Naive thymus-derived CD8-positive, alpha-beta T cell (primary cell): ENCODE measurements at regions not wholly inside any gene's neighbourhood (a gene's known extent, or its start where the extent isn't known, plus 50 kb on each side); places are given as distances from the start of the nearest gene placed in this dataset.

Experiments
- ATAC-seq, 2 donors: fragments of 150-1000 bp; cut with Tn5 transposase in 1 of 2; sonication (Bioruptor Pico), chemical (Tn5 transposase) in 1 of 2; 1 replicate in 1 of 2; 2 replicates in 1 of 2; pipeline ENCODE4 v1.10.0; 2021; ENCODE audit warnings: mild to moderate bottlenecking in 2 of 2, moderate library complexity in 2 of 2
- POLR2A ChIA-PET: fragments of 350-600 bp; sonication (Branson Sonifier 250); formaldehyde crosslinking; loops from one replicate; lab custom pipeline; 2021; ENCODE audit warnings: antibody characterized with exemption; lab: Charles Lee
- DNase-seq, 10 donors: peaks; one replicate each; pipeline versions ENCODE4 v3.0.0 to v3.0.0-alpha.2; 2020 to 2022
- H3K27ac Mint-ChIP-seq, 10 donors: one replicate each; pipeline ENCODE4 v1.8.0; 2020 to 2022; ENCODE audit warnings: mild to moderate bottlenecking in 10 of 10, mixed read lengths in 10 of 10, moderate library complexity in 4 of 10, inconsistent platforms in 1 of 10
- H3K27me3 Mint-ChIP-seq, 5 donors: one replicate each; pipeline ENCODE4 v1.8.0; 2021 to 2022; ENCODE audit warnings: mixed read lengths in 5 of 5
- H3K36me3 Mint-ChIP-seq, 3 donors: one replicate each; pipeline ENCODE4 v1.8.0; 2020 to 2022; ENCODE audit warnings: mixed read lengths in 3 of 3, mild to moderate bottlenecking in 2 of 3, inconsistent platforms in 1 of 3
- H3K4me1 Mint-ChIP-seq, 4 donors: one replicate each; pipeline ENCODE4 v1.8.0; 2021 to 2022; ENCODE audit warnings: mixed read lengths in 4 of 4
- H3K4me3 Mint-ChIP-seq, 10 donors: one replicate each; pipeline ENCODE4 v1.8.0; 2020 to 2022; ENCODE audit warnings: mild to moderate bottlenecking in 10 of 10, mixed read lengths in 10 of 10, moderate library complexity in 6 of 10, inconsistent platforms in 1 of 10
- H3K9me3 Mint-ChIP-seq, 9 donors: one replicate each; pipeline ENCODE4 v1.8.0; 2020 to 2022; ENCODE audit warnings: mixed read lengths in 9 of 9, mild to moderate bottlenecking in 3 of 9, inconsistent platforms in 1 of 9, moderate library complexity in 1 of 9

DNA sequence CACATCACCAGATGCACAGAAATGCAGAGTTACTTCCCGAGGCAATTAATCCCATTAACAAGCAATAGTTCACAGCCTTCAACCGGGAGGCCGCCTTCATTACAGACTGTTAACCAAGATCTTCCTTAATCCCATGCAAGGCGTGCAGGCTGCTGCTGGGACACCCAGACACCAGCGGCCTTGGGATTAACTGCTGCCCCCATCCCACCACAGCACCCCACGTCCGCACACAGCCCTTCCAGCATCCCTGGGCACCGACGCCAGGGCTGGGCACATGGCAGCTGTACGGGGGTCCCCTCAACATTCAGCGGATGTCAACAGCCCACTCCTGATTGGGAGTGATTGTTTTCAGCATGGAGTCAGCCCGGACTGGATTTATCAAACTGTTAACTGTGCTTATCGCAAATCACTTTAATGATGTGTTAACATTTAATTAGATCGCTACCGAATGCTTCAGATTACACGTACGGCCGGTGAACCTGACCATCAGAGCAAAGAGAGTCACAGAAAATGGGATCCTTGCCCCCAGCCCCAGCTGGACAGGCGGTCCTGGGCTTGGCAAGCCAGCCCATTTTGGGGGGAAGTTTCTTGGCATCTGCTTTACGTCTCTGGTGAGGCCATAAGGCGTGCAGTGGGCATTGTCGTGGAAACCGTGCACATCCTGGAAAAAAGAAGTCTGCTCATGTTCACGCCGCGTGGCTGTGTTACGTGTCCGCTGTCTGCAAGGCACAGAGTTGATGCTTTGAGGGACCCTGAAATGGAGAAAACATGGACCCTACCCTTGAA is 126.4 kb downstream of the HMX1 start:
- H3K27me3 Mint-ChIP-seq, result peaks cover 1 to 42% (median 9%) of the 10 kb centered on the region in 5 donors
- no peak overlapping the region for H3K4me3 Mint-ChIP-seq
- H3K36me3 Mint-ChIP-seq, result no peaks in the 10 kb centered on the region
- POLR2A ChIA-PET, result no interaction called here
- no peak overlapping the region for H3K27ac Mint-ChIP-seq
- H3K9me3 Mint-ChIP-seq, result peaks cover 0 to 9% (median 0%) of the 10 kb centered on the region in 9 donors
- DNase-seq, result no peak
- H3K4me1 Mint-ChIP-seq, result no peaks in the 10 kb centered on the region
- ATAC-seq, result no peak

GRCh38 chr4:8744083-8744805 is 127.4 kb downstream of the HMX1 start:
- peaks cover 0 to 9% (median 0%) of the 10 kb centered on the region in 9 donors for H3K9me3 Mint-ChIP-seq
- H3K36me3 Mint-ChIP-seq, result no peaks in the 10 kb centered on the region
- no peak overlapping the region for H3K4me3 Mint-ChIP-seq
- no peaks in the 10 kb centered on the region for H3K4me1 Mint-ChIP-seq
- POLR2A ChIA-PET, result no interaction called here
- DNase-seq (peak in 1 of 10 donors; percentile 6), ATAC-seq (no peak)
- H3K27me3 Mint-ChIP-seq, result peaks cover 1 to 36% (median 9%) of the 10 kb centered on the region in 5 donors
- H3K27ac Mint-ChIP-seq, result peak overlapping the region in 1 of 10 donors; percentile 70

- H3K9me3 Mint-ChIP-seq, result peaks cover 0 to 9% (median 0%) of the 10 kb centered on the region in 9 donors
- no peak for DNase-seq
- no peak overlapping the region for H3K27ac Mint-ChIP-seq
- H3K36me3 Mint-ChIP-seq, result no peaks in the 10 kb centered on the region
- no peak overlapping the region for H3K4me3 Mint-ChIP-seq
- peaks cover 1 to 34% (median 9%) of the 10 kb centered on the region in 5 donors for H3K27me3 Mint-ChIP-seq
- POLR2A ChIA-PET, result no interaction called here
- no peak for ATAC-seq
- peaks cover 0 to 1% (median 0%) of the 10 kb centered on the region in 4 donors for H3K4me1 Mint-ChIP-seq
Observed at GRCh38 chr4:8742546-8742945, 129.1 kb downstream of the HMX1 start.

DNA sequence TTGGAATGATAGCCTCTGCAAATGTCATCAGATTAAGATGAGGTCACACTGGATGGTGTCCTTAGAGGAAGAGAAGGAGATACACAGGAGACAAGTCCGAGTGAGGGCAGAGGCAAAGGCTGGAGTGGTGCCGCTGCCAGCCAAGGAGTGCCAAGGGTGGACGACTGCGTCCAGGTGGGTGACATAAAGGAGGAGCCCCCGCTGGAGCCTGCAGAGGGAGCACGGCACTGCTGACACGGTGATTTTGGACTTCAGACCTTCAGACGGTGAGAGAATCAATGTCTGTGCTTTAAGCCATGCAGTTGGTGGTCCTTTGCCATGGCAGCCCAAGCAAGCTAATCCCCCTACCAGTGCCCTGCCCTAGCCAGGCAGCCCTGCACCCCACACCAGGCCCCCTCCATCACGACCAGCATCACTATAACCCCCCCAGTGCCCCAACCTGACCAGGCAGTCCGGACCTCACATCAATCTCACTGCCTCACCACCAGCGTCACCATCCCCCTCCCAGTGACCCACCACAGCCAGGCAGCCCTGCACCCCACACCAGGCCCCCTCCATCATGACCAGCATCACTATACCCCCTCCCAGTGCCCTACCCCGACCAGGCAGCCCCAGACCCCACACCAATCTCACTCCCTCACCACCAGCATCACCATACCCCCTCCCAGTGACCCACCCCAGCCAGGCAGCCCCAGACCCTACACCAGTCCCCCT is 130.0 kb downstream of the HMX1 start:
- H3K27me3 Mint-ChIP-seq, result peaks cover 1 to 31% (median 9%) of the 10 kb centered on the region in 5 donors
- no peak overlapping the region for H3K4me3 Mint-ChIP-seq
- peaks cover 0 to 6% (median 0%) of the 10 kb centered on the region in 9 donors for H3K9me3 Mint-ChIP-seq
- H3K27ac Mint-ChIP-seq, result no peak overlapping the region
- POLR2A ChIA-PET, result no interaction called here
- DNase-seq, result peak in 1 of 10 donors; percentile 3
- no peak for ATAC-seq
- no peaks in the 10 kb centered on the region for H3K36me3 Mint-ChIP-seq
- H3K4me1 Mint-ChIP-seq, result peaks cover 0 to 1% (median 0%) of the 10 kb centered on the region in 4 donors

DNA sequence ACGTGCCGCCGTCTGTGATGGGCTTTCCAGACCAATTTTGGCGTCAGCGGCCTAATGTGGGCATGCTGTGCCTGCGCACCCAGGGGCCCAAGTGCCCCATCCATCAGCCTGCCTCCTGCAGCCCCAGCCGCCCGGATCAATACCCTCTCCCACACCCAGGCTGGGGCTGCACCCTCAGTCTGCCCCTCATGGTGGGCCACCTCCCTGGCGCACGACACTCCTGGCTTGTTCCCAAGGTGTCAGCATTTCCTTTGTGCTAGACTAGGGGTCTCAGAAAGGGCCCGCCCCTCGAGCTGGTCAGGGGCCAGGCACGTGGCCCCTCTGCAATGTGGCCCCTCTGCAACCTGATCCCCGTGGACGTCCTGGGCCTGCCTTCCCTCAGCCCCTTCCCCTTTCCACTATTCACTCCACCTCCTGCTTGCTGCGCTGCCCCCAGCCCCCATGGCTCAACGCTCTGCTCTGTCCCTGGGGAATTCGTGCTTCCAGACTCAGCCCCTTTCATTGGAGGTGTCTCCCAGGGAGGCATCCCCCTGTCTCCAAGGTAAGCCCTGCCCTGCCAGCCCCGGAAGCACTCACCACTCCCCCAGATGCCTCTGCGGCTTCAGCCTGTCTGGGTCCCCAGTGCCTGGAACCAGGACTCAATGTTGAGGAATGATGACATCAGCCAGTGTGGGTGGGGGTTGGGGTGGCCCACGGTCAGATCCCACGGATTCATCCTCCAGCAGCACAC is 130.8 kb downstream of the HMX1 start:
- POLR2A ChIA-PET, result no interaction called here

GRCh38 chr4:8739820-8740665 is 131.6 kb downstream of the HMX1 start:
- peaks cover 1 to 30% (median 9%) of the 10 kb centered on the region in 5 donors for H3K27me3 Mint-ChIP-seq
- H3K27ac Mint-ChIP-seq, result no peak overlapping the region
- no peak for ATAC-seq
- H3K4me3 Mint-ChIP-seq, result no peak overlapping the region
- H3K9me3 Mint-ChIP-seq, result no peaks in the 10 kb centered on the region
- H3K4me1 Mint-ChIP-seq, result peaks cover 0 to 1% (median 0%) of the 10 kb centered on the region in 4 donors
- POLR2A ChIA-PET, result no interaction called here
- no peak for DNase-seq
- H3K36me3 Mint-ChIP-seq, result no peaks in the 10 kb centered on the region

More for the DNA sequence above, 130.8 kb downstream of the HMX1 start:
- H3K4me1 Mint-ChIP-seq, result peaks cover 0 to 1% (median 0%) of the 10 kb centered on the region in 4 donors
- ATAC-seq (no peak), DNase-seq (no peak)
- no peaks in the 10 kb centered on the region for H3K36me3 Mint-ChIP-seq
- peaks cover 1 to 30% (median 9%) of the 10 kb centered on the region in 5 donors for H3K27me3 Mint-ChIP-seq
- no peak overlapping the region for H3K27ac Mint-ChIP-seq
- H3K4me3 Mint-ChIP-seq, result no peak overlapping the region
- no peaks in the 10 kb centered on the region for H3K9me3 Mint-ChIP-seq

DNA sequence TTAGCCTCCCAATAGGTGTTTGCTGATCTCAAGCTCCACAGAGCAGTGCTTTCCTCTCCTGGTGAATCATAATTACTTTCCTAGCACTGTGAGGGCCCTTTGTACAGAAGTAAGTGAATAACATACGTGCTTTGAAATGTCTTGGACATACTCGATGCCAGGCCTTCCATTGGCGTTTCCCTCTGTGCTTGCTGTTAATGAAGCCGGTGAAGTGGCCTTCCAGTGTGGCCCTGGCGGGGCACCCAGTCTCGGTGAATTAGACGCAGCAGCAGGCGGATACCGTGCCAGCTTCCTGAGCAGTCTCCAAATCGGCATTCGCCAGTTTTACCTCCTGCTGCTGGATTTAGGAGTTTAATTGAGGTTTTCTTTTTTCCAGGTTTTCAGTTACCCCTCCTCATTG is 132.3 kb downstream of the HMX1 start:
- Mint-ChIP-seq H3K27me3 (peaks cover 1 to 25% (median 6%) of the 10 kb centered on the region in 5 donors), H3K4me1 (peaks cover 0 to 1% (median 0%) of the 10 kb centered on the region in 4 donors), H3K4me3 (no peak overlapping the region), H3K9me3 (peaks cover 0 to 6% (median 0%) of the 10 kb centered on the region in 9 donors), H3K36me3 (peaks cover 0 to 3% (median 0%) of the 10 kb centered on the region in 3 donors), H3K27ac (no peak overlapping the region)
- no peak for ATAC-seq
- POLR2A ChIA-PET, result no interaction called here
- no peak for DNase-seq

GRCh38 chr4:8738471-8738931 is 133.1 kb downstream of the HMX1 start:
- peaks cover 0 to 19% (median 6%) of the 10 kb centered on the region in 5 donors for H3K27me3 Mint-ChIP-seq

DNA sequence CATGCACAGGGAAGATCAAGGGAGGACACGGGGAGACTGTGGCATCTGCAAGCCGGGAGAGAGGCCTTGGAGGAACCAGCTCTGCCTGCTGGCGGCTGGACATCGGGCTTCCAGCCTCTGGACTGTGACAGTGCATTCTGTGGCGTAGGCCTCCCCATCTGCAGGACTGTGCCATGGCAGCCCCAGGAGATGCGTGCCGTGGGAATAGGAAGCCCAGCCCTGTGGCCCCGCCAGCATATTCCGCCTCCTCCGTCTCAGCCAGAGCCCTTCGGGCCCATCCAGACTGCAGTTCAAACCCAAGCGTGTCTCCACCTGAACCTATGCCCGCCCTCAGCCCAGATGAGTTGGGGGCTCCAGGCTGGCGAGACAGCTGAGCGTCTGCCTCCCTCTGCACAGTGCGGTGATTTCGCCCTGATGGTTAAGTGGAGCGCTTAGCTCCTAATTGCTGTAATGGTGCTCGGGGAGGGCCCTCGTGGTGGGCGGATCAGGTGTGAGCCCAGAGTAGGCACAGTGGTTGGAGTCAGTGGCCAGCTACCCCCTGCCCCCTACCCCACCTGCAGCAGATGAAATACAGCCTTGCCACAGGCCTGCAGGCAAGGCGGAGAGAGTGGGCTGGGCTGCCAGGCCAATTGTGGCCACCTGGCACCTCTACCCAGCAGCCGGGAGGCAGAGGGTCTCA is 133.9 kb downstream of the HMX1 start:
- peaks cover 0 to 16% (median 4%) of the 10 kb centered on the region in 5 donors for H3K27me3 Mint-ChIP-seq
- peaks cover 0 to 13% (median 3%) of the 10 kb centered on the region in 9 donors for H3K9me3 Mint-ChIP-seq
- ATAC-seq (no peak), DNase-seq (no peak)
- H3K4me1 Mint-ChIP-seq, result peaks cover 0 to 1% (median 0%) of the 10 kb centered on the region in 4 donors
- POLR2A ChIA-PET, result no interaction called here
- no peak overlapping the region for H3K4me3 Mint-ChIP-seq
- no peak overlapping the region for H3K27ac Mint-ChIP-seq
- H3K36me3 Mint-ChIP-seq, result peaks cover 0 to 9% (median 0%) of the 10 kb centered on the region in 3 donors

More at GRCh38 chr4:8738471-8738931, 133.1 kb downstream of the HMX1 start:
- ATAC-seq (no peak), DNase-seq (no peak)
- Mint-ChIP-seq H3K4me1 (peaks cover 0 to 1% (median 0%) of the 10 kb centered on the region in 4 donors), H3K9me3 (peaks cover 0 to 13% (median 1%) of the 10 kb centered on the region in 9 donors), H3K4me3 (no peak overlapping the region), H3K27ac (no peak overlapping the region), H3K36me3 (peaks cover 0 to 9% (median 0%) of the 10 kb centered on the region in 3 donors)
- POLR2A ChIA-PET, result no interaction called here

DNA sequence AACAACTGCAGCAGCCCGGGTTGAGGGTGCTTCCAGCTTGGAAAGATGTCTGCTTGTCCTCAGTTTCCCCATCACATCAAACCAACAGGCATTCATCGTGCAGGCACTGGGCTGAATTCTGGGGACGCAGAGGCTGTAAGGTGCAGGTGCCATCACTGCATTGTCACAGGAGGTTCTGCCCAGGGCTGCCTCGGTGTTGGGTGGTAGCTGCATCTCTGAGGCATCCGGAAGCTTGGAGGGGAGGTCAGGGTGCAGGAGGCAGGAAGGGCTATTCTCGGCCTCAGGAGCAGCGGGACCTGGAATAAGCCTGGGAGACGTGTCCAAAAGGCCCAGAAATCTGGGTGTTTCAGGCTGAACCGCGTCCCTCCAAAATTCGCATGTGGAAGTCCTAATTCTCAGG is 134.6 kb downstream of the HMX1 start:
- Mint-ChIP-seq H3K9me3 (peaks cover 0 to 13% (median 5%) of the 10 kb centered on the region in 9 donors), H3K4me3 (no peak overlapping the region), H3K36me3 (peaks cover 0 to 9% (median 0%) of the 10 kb centered on the region in 3 donors), H3K27ac (no peak overlapping the region), H3K4me1 (peaks cover 0 to 1% (median 0%) of the 10 kb centered on the region in 4 donors), H3K27me3 (peaks cover 0 to 15% (median 0%) of the 10 kb centered on the region in 5 donors)
- no peak for ATAC-seq
- POLR2A ChIA-PET, result no interaction called here
- no peak for DNase-seq
